Gastroesophageal sphincter (tissue), 3 donors: ENCODE measurements at regions not wholly inside any gene's neighbourhood (a gene's known extent, or its start where the extent isn't known, plus 50 kb on each side); places are given as distances from the start of the nearest gene placed in this dataset.

Experiments used
- EP300 ChIP-seq: sonication (generic); formaldehyde crosslinking; IDR thresholded peaks from one replicate; pipeline ENCODE4 v1.6.1; 2017; ENCODE audit warnings: antibody characterized with exemption, mild to moderate bottlenecking
- POLR2AphosphoS5 ChIP-seq: sonication (generic); formaldehyde crosslinking; IDR thresholded peaks from one replicate; pipeline ENCODE4 v1.6.1; 2017; ENCODE audit warnings: antibody characterized with exemption
- TF ChIP-seq, protein P1 (sequence below), 4 experiments: fragments of 200-600 bp in 2 of 4; fragments of 450-650 bp in 2 of 4; sonication (generic) in 1 of 4; IDR thresholded peaks; one replicate each; pipeline ENCODE4 v1.5.1; 2017 to 2019; ENCODE audit warnings: antibody characterized with exemption in 4 of 4, mild to moderate bottlenecking in 2 of 4, moderate library complexity in 2 of 4

DNA sequence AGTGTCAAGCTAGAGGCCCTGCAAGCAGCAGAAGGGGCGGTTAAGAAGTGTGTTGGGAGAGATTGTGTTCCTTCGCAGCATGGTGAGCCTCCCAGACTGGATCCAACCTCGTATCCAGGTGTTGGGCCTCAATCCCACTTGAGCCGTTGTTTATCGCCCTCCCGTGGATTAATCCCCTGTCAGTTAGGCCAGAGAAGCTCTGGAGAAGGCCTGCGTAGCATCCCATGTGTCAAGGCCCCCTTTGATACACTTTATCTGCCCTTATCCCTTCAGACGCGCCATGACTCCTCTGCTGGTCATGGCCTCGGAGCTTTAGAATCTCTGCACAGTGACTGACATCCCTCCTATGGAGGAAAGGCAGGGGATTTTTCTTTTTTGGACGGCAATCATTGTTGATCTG, 181.0 kb downstream of the ZFP64 start:
- TF ChIP-seq, protein P1, sequence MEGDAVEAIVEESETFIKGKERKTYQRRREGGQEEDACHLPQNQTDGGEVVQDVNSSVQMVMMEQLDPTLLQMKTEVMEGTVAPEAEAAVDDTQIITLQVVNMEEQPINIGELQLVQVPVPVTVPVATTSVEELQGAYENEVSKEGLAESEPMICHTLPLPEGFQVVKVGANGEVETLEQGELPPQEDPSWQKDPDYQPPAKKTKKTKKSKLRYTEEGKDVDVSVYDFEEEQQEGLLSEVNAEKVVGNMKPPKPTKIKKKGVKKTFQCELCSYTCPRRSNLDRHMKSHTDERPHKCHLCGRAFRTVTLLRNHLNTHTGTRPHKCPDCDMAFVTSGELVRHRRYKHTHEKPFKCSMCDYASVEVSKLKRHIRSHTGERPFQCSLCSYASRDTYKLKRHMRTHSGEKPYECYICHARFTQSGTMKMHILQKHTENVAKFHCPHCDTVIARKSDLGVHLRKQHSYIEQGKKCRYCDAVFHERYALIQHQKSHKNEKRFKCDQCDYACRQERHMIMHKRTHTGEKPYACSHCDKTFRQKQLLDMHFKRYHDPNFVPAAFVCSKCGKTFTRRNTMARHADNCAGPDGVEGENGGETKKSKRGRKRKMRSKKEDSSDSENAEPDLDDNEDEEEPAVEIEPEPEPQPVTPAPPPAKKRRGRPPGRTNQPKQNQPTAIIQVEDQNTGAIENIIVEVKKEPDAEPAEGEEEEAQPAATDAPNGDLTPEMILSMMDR (IDR thresholded peaks at IDR 0.05) = no peak
- no peak for TF ChIP-seq EP300
- TF ChIP-seq POLR2AphosphoS5 = no peak
